HG03354 (cell line): ENCODE measurements at regions not wholly inside any gene's neighbourhood (a gene's known extent, or its start where the extent isn't known, plus 50 kb on each side); places are given as distances from the start of the nearest gene placed in this dataset.
"Not testable (repeated sequence)": the region's sequence is repeated elsewhere in the genome, so short reads cannot be mapped to it uniquely, and the experiment has no call there.

Experiments
- ATAC-seq: cut with Tn5 transposase; IDR thresholded peaks from one replicate; pipeline ENCODE4 v1.9.1; 2021; ENCODE audit warnings: mild to moderate bottlenecking; ENCODE audit not compliant: unreplicated experiment, poor library complexity, severe bottlenecking

DNA sequence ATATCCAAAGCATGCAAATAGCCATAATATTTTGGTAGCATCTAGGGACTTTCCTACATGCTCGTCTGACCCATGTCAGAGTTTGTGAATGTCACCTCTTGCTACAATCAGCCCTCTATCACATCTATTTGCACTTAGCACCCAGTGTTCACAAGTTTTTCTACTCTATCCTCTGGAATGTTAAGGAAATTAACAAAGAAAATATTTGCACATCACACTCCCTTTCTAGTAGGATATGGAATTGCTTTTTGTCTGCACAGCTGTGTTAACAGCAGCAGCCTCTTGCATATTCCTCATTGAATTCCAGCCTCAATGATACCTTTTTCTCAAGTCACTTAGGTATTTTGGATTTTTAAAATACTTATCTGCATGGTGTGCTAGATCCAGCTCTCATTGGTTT is 403.1 kb upstream of the SEMA3C start:
- no peak for ATAC-seq

DNA sequence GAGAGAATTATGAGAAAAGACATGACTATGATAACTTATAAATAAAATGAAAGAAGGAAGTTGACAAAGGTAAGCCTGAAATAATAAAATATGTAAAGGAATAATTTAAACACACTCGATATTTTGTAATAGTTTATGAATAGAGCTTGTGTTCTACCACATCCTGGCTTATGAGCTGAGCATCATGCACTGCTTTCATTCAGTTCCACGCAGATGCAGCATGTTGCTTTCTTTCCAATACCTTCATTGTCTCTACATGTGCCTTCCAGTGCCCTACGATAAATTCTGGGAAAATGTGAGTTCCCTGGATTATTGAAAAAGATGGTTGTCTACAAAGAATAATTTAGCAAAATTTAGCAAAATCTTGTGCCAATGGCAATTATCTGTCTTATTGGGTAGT is 398.9 kb upstream of the SEMA3C start:
- no peak for ATAC-seq

DNA sequence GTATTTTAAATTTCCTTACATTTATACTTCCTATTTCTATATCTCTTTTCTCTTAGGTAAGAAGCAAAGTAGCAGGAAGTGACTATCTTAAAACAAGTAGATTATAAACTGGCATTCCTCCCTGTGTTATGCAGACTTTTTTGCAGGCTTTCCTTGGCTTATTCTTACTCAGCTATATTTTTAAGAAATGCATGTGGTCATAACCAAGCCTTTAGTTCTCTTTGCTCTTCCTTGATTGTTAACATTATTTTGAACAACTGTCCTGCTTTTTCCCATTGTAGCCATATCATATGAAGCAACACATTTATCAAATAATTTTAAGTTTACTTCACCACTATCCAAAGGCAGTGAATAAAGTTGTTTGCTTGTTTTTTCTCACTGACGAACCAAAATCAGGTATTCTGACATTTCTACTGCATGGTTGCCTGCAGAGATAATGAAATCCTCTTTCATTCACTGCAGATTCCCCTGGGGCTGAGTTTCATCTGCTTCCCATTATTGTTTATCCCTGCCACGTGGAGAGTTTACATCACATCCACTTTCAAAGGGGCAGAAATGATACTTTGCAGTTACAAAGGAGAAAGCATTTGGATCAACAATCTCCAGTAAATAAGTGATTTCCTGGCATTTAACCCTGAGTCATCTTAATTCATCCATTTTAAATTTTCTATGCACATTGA is 389.9 kb upstream of the SEMA3C start:
- ATAC-seq = no peak

DNA sequence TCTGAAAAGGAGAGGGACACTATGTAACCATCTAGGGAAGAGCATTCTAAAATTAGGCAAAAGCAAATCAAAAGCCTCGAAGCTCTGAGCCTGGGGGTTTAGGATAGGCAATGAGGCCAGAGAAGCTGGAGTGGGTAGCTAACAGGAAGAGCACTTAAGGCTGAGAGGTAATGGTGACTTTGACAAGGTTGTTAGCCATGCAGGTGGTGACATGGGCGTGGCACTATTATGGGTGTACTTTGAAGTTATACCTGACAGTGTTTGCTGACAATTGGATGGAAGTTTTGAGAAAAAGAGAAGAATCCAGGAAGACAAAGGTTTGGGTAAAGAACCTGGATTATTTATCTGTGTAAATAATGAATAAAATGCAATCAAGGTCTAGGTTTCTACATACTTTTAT is 383.0 kb upstream of the SEMA3C start:
- ATAC-seq = no peak

DNA sequence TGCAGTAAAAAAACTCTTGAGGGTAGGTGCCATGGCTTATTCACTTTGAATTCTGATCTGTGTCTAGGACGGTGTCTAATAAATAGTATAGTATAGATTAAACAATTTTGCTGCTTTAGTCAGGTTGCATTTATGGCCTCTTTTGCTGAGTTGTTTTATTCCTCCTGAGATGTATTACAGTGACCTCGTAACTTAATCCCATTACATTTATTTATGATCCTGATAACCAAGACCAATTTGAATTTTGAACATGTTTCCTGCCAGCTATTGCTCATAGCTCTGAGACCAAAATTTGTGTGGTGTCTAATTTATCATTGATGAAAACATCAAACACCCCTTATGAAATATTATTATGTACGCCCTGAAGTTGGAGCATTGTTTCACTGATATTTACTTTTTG is 381.9 kb upstream of the SEMA3C start:
- ATAC-seq = no peak

DNA sequence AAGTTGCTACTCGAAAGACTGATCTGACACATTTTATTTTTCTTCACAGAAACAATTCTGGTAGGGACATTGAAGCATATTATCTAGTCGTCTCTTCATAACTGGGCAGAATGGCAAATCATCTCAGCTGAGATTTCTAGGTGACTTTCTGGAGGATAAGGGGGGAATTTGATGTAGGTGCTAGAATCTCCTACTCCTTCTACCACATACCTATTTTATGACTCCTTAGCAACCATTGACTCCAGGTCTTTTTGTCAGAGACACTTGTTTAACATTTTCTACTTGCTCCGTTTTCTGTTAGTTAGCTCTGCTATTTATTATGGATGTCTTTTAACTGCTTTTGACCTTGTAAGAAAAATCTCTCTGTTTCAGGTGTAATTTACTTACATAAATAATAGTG is 380.9 kb upstream of the SEMA3C start:
- ATAC-seq = no peak

DNA sequence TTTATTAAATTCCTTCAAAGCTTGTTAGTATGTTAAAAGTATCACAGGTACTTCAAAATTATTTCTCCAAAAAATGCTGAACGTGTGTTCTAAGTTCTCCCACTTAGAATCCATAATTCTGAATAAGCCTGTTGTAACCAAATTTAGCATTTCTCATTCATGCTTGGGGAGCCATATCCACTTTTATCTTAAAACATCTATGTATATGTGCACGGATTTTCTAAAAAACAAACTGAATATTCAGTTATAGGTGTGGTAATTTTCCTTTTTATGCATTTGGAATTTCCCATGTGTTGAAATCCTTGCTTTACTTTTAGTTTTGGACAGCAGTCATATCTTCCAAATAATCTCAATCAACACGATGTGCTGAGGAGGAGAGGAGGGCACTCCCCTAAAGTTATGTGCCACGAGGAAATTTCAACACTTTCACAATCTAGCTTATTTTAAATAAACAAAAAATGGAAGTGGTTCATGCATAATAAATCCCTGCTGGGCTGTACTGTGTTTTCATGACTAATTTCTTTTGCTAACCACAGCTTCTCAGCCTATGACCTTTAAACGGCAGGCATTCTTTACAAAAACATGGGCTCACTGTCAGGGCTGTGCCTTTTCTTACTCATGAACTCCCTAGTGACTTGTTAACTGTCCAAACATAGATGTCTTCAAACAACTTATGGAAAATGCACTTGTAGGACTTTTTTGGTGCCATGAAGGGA is 380.3 kb upstream of the SEMA3C start:
- no peak for ATAC-seq

DNA sequence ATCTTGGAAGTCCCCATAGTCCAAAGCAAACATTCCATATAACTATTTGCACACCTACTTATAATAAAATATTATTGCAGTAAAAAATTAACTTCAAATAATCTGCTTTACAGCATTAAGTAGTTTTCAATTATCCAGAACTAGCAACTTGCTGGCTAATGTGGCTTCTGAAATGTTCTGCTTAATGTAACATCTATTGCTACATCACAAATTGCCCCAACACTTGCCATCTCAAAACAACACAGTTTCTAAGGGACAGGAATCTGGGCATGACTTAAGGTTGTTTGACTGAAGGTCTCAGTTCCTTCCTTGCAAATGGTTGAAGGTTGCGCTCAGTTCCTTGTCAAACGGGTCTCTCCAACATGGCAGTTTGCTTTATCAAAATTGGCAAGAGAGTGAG is 378.5 kb upstream of the SEMA3C start:
- ATAC-seq = no peak

DNA sequence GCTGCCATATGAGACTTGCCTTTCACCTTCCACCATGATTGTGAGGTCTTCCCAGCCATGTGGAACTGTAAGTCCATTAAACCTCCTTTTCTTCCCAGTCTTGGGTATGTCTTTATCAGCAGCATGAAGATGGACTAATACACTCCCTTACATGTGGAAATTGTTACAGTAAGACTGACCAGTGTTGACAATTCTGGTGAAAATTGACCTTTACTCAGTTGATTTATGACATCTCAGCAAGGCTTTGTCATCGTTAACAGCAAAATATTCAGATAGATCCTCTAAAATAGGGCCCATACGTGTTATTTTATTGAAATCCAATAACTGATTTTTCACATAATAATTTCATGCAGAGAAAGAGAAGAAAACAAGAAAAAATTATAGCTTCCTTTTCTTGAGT is 377.9 kb upstream of the SEMA3C start:
- ATAC-seq = no peak

DNA sequence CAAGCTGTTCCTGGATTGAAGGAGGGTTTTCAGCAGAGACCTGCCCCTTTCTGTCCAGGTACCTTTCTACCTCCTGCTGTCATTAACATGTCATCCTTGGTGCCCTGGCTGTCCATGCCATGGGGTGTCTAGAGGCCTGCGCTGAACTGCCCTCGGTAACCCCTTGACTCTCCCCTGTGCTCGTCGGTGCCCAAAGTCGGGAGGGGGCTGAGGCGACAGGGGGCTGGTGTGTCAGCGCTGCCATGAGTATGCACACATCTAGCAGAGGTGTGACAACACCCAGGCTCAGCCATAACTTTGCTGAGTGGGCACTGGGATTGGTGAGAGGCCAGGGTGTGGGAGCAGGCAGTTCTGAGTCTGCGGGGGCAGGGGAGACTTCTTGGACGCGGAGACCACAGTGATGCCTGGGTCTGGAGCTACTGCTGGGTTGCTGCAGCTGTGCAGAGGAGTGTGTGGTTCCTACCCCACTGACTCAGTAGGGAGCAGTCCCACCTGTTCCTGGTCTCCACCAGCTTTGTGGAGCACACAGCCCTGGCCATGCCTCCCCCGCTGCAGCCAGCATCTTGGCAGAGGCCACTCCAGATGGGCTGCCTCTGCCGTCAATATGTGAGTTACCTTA is 376.2 kb upstream of the SEMA3C start:
- no peak for ATAC-seq

DNA sequence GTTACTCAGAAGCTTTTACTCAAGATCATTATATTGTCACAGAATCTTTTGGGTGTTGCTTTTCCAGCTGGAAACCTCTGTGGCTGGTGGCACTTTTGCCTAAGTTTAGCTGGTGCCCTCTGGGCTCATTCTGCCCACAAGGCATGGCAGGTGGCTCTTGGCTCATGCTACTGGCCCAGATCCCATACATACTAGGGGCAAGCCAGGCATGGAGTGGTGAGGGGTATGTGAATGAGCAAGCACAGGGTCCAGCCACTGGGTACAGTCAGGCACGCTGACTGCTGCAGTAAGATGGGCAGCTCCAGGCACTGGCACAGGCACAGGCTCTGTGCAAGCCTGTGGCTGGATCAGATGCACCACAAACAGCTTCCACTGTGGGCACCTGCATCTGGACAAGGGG is 375.0 kb upstream of the SEMA3C start:
- no peak for ATAC-seq

DNA sequence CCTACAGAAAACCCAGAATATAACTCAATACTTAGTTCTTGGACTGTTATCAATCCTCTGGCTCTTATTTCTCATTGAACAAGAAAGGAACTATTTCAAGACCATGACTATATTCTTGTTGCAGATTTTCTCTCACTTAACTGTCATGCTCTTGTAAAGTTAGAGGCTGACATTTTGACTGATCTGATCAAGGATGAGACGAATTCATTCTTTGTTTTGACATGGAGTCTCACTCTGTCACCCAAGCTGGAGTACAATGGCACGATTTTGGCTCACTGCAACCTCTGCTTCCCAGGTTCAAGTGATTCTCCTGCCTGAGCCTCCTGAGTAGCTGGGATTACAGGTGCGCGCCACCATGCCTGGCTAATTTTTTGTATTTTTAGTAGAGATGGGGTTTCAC is 367.9 kb upstream of the SEMA3C start:
- ATAC-seq = not testable (repeated sequence)

DNA sequence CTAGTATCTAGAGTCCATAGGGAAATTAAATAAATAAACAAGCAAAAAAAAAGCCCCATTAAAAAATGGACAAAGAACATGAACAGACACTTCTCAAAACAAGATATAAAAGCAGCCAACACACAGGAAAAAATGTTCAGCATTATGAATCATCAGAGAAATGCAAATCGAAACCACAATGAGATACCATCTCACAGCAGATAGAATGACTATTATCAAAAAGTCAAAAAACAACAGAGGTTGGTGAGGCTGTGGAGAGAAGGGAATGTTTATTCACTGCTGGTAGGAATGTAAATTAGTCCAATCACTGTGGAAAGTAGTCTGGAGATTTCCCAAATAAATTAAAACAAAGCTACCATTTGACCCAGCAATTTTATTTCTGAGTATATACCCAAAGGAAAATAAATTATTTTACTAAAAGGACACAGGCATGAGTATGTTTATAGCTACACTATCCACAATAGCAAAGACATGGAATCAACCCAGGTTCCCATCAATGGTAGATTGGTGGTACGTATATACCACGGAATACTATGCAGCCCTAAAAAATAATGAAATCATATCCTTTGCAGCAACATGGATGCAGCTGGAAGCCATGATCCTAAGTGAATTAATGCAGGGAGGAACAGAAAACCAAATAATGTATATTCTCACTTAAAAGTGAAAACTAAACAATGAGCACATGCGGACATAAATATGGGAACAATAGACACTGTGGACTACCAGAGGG is 366.5 kb upstream of the SEMA3C start:
- no peak for ATAC-seq

DNA sequence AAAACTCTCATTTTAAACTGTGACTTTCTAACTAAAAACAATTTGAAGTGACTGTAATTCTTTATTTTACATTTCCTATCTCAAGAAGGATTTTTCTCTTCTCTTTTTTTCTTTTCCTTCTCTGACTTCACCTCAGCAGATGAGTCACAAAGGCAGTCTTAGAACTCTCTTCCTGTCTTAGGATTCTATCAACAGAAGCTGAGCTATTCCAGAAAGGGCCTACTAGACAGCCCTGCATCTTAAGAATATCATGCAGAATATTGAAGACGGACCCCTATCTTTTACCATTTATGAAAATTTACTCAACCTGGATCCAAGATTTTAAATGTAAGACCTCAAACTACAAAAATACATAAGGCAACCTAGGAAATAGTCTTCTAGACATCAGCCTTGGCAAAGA is 365.7 kb upstream of the SEMA3C start:
- ATAC-seq = no peak

DNA sequence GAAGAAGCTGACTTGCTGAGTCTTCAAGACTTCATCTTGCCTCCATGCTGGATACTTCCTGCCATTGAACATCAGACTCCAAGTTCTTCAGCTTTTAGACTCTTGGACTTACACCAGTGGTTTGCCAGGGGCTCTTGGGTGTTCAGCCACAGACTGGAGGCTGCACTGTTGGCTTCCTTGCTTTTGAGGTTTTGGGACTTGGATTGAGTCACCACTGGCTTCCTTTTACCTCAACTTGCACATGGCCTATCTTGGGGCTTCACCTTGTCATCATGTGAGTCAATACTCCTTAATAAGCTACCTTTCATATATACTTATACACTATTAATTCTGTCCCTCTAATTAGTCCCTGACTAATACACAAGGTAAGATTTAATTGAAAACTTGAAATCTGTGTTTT is 361.7 kb upstream of the SEMA3C start:
- ATAC-seq = no peak

DNA sequence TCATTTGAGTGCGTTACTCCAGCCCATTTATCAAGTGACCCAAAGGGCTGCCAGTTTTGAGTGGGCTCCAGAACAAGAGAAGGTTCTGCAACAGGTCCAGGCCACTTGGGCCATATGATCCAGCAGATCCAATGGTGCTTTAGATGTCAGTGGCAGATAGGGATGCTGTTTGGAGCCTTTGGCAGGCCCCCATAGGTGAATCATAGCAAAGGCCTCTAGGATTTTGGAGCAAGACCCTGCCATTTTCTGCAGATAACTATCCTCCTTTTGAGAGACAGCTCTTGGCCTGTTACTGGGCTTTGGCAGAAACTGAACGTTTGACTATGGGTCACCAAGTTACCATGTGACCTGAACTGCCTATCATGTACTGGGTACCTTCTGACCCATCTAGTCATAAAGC is 358.8 kb upstream of the SEMA3C start:
- no peak for ATAC-seq

DNA sequence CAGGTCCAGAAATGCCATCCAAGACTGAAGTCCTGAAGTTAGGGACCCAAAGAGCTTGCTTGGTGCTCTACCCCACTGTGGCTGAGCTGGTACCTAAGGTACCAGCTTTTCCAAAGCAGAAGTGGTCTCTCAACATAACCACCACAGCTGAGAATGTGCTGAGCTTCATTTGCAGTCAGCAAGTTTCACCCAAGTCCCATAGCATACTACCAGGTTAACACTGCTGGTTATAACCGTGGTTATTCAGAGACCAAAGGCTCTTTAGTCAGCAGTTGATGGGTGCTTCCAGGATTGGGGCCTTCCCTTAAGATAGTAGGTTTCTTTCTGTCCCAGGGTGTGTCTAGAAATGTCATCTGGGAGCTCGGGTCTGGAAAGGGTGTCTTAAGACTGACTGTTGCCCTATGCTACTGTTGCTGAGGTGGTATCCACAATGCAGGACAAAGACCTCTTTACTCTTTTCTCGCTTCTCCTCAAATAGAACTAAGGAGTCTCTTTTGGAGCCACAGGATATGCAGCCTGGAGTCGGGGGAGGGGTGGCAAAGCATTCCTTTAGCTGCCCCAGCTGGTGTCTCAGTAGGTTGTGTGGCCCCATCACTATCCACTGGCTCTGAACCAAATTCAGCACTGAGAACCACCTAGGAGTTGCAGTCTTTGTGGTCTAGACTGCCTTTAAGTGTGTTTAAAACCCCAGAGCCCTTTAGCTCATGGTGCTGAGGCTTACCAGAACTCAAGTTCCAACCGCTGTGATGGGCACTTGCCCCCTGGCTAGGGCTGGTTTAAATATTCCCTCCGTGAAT is 354.9 kb upstream of the SEMA3C start:
- no peak for ATAC-seq

DNA sequence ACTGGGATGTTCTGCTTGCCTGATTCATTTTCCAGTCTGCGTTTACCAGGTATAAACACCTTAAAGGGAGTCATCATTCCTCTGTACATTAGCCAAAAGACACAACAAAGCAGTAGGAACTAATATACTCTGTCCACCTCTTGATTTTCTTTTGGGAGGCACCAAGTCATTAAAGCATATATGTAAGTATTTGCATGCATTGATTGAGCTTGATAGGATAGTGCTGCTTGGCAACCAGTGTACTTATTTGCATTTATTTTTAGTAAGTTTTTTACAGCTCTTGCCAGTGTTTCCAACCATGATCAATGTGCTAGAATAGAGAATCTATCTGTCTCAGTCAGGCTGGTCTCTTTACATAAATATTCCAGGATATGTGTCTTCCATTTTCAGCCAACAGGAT is 353.3 kb upstream of the SEMA3C start:
- no peak for ATAC-seq

DNA sequence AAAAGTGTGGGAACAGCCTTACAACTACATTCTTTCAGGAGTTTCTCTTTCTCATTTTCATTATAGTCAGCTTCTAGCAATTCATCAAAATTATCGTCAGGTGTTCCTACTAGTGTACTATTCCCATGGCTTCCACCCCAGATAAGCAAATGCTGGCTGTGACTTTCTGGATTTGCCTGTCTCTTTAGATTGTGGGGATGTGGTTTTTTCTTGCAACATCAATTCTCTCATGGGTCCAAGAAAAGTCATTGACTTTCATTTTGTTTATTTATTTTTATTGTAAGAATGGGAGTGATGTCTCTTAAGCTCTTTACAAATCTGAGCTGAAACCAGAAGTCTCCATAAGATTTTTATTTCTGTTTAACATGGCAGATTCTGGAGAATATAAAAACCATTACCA is 349.7 kb upstream of the SEMA3C start:
- no peak for ATAC-seq

DNA sequence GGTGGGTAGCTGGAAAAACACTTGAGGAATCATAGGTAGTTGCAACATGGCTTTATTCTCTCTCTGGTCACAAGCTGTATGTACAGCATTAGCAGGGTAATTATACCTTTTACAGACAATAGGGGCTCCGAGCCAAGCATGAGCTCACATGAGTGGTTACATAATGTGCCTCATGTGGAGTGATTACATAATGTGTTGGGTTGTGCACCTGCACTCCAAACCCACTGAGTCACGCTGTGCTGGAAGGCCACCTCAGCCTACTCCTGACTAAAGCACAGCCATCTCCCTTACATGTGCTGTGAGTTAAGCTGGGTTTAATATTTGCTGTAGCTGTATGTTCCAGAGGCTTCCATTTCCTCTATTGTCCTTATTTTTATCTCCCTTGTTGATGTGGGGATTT is 348.7 kb upstream of the SEMA3C start:
- no peak for ATAC-seq
